ENCODE measurements at regions not wholly inside any gene's neighbourhood (a gene's known extent, or its start where the extent isn't known, plus 50 kb on each side); places are given as distances from the start of the nearest gene placed in this dataset.

GRCh38 chr2:194619366-194619765 lies 1037.7 kb upstream of the SLC39A10 start:
- Mint-ChIP-seq H3K27ac (ENCODE audit: unreplicated experiment) (no peak overlapping the region), H3K4me3 (ENCODE audit: unreplicated experiment) (no peak overlapping the region), H3K4me1 (ENCODE audit: unreplicated experiment) (no peaks in the 10 kb centered on the region), H3K9me3 (ENCODE audit: unreplicated experiment) (peaks cover 3% of the 10 kb centered on the region), H3K27me3 (ENCODE audit: unreplicated experiment) (no peaks in the 10 kb centered on the region), H3K36me3 (ENCODE audit: unreplicated experiment) (no peaks in the 10 kb centered on the region)
- DNase-seq (ENCODE audit: extremely low spot score, unreplicated experiment), result no peak
- TF ChIP-seq CTCF (IDR thresholded peaks at IDR 0.05), result no peak

- no peak for DNase-seq (ENCODE audit: extremely low spot score, unreplicated experiment)
- Mint-ChIP-seq H3K27me3 (ENCODE audit: unreplicated experiment) (no peaks in the 10 kb centered on the region), H3K4me3 (ENCODE audit: unreplicated experiment) (no peak overlapping the region), H3K4me1 (ENCODE audit: unreplicated experiment) (no peaks in the 10 kb centered on the region), H3K9me3 (ENCODE audit: unreplicated experiment) (peaks cover 3% of the 10 kb centered on the region), H3K27ac (ENCODE audit: unreplicated experiment) (no peak overlapping the region), H3K36me3 (ENCODE audit: unreplicated experiment) (no peaks in the 10 kb centered on the region)
- no peak for TF ChIP-seq CTCF (IDR thresholded peaks at IDR 0.05)
These were observed 1038.6 kb upstream of the SLC39A10 start for GRCh38 chr2:194618432-194618831.

GRCh38 chr2:194616334-194616733 lies 1040.7 kb upstream of the SLC39A10 start:
- no peaks in the 10 kb centered on the region for H3K36me3 Mint-ChIP-seq (ENCODE audit: unreplicated experiment)

GRCh38 chr2:194610297-194610696 lies 1046.7 kb upstream of the SLC39A10 start:
- Mint-ChIP-seq H3K4me3 (ENCODE audit: unreplicated experiment) (no peak overlapping the region), H3K4me1 (ENCODE audit: unreplicated experiment) (no peaks in the 10 kb centered on the region), H3K9me3 (ENCODE audit: unreplicated experiment) (peaks cover 46% of the 10 kb centered on the region), H3K36me3 (ENCODE audit: unreplicated experiment) (no peaks in the 10 kb centered on the region), H3K27me3 (ENCODE audit: unreplicated experiment) (no peaks in the 10 kb centered on the region), H3K27ac (ENCODE audit: unreplicated experiment) (no peak overlapping the region)
- DNase-seq (ENCODE audit: extremely low spot score, unreplicated experiment), result no peak
- TF ChIP-seq CTCF (IDR thresholded peaks at IDR 0.05), result no peak

More at GRCh38 chr2:194616334-194616733, 1040.7 kb upstream of the SLC39A10 start:
- Mint-ChIP-seq H3K27ac (ENCODE audit: unreplicated experiment) (no peak overlapping the region), H3K9me3 (ENCODE audit: unreplicated experiment) (peaks cover 20% of the 10 kb centered on the region), H3K4me3 (ENCODE audit: unreplicated experiment) (no peak overlapping the region), H3K4me1 (ENCODE audit: unreplicated experiment) (no peaks in the 10 kb centered on the region), H3K27me3 (ENCODE audit: unreplicated experiment) (no peaks in the 10 kb centered on the region)
- no peak for TF ChIP-seq CTCF (IDR thresholded peaks at IDR 0.05)
- DNase-seq (ENCODE audit: extremely low spot score, unreplicated experiment), result no peak

- no peaks in the 10 kb centered on the region for H3K27me3 Mint-ChIP-seq (ENCODE audit: unreplicated experiment)
- no peaks in the 10 kb centered on the region for H3K4me1 Mint-ChIP-seq (ENCODE audit: unreplicated experiment)
- H3K36me3 Mint-ChIP-seq (ENCODE audit: unreplicated experiment), result no peaks in the 10 kb centered on the region
- DNase-seq (ENCODE audit: extremely low spot score, unreplicated experiment), result no peak
- TF ChIP-seq CTCF (IDR thresholded peaks at IDR 0.05), result no peak
- peaks cover 14% of the 10 kb centered on the region for H3K9me3 Mint-ChIP-seq (ENCODE audit: unreplicated experiment)
- H3K27ac Mint-ChIP-seq (ENCODE audit: unreplicated experiment), result no peak overlapping the region
- no peak overlapping the region for H3K4me3 Mint-ChIP-seq (ENCODE audit: unreplicated experiment)
These were observed 1053.6 kb upstream of the SLC39A10 start for GRCh38 chr2:194603429-194603828.

All from osteocyte (in vitro differentiated cells).